ENCODE measurements at regions not wholly inside any gene's neighbourhood (a gene's known extent, or its start where the extent isn't known, plus 50 kb on each side); places are given as distances from the start of the nearest gene placed in this dataset.

GRCh38 chr1:184881941-184882913 lies 92.1 kb downstream of the NIBAN1 start:
- peaks cover 18% of the 10 kb centered on the region for H3K4me1 Mint-ChIP-seq (ENCODE audit: low read depth, unreplicated experiment)
- H2AFZ ChIP-seq (ENCODE audit: low read depth, low read length) = no peak overlapping the region
- H4K20me1 ChIP-seq (ENCODE audit: insufficient read depth, low read length) = no peaks in the 10 kb centered on the region
- peaks cover 26% of the 10 kb centered on the region for H3K4me1 ChIP-seq (ENCODE audit: insufficient read depth, low read length)
- H3K4me3 ChIP-seq (ENCODE audit: insufficient read depth, low read depth, low read length) = no peak overlapping the region
- H3K27ac Mint-ChIP-seq (ENCODE audit: unreplicated experiment) = no peak overlapping the region
- H3K36me3 Mint-ChIP-seq (ENCODE audit: low read depth, unreplicated experiment) = peaks cover 3% of the 10 kb centered on the region
- no peaks in the 10 kb centered on the region for H3K79me2 ChIP-seq (ENCODE audit: insufficient read depth, low read length)
- no peaks in the 10 kb centered on the region for H3K27me3 ChIP-seq (ENCODE audit: insufficient read depth, low read length)
- H3K4me2 ChIP-seq (ENCODE audit: low read length) = peak overlapping the region; percentile 10
- no peak for FAIRE-seq
- no peaks in the 10 kb centered on the region for H3K27me3 Mint-ChIP-seq (ENCODE audit: low read depth, unreplicated experiment)
- H3K9me3 Mint-ChIP-seq (ENCODE audit: unreplicated experiment) = peaks cover 7% of the 10 kb centered on the region
- peak overlapping the region; percentile 28 for H3K27ac ChIP-seq (ENCODE audit: low read depth, low read length)
- DNase-seq (ENCODE audit: low read depth) = peak; percentile 74
- H3K9ac ChIP-seq (ENCODE audit: low read length) = no peak overlapping the region
- no peak overlapping the region for H3K4me3 Mint-ChIP-seq (ENCODE audit: unreplicated experiment)
- TF ChIP-seq EZH2 (IDR thresholded peaks at IDR 0.05; ENCODE audit: insufficient read depth, low read length) = no peak
- TF ChIP-seq CTCF (IDR thresholded peaks at IDR 0.05; ENCODE audit: insufficient read depth, low read depth, low read length) = no peak
- H3K36me3 ChIP-seq (ENCODE audit: insufficient read depth, low read length) = no peaks in the 10 kb centered on the region
- no peaks in the 10 kb centered on the region for H3K9me3 ChIP-seq (ENCODE audit: insufficient read depth, low read depth, low read length)

- H3K27ac ChIP-seq (ENCODE audit: low read depth, low read length) = no peak overlapping the region
- no peaks in the 10 kb centered on the region for H4K20me1 ChIP-seq (ENCODE audit: insufficient read depth, low read length)
- TF ChIP-seq EZH2 (IDR thresholded peaks at IDR 0.05; ENCODE audit: insufficient read depth, low read length) (no peak), CTCF (IDR thresholded peaks at IDR 0.05; ENCODE audit: insufficient read depth, low read depth, low read length) (no peak)
- peaks cover 16% of the 10 kb centered on the region for H3K4me1 Mint-ChIP-seq (ENCODE audit: low read depth, unreplicated experiment)
- no peak overlapping the region for H3K27ac Mint-ChIP-seq (ENCODE audit: unreplicated experiment)
- H3K36me3 ChIP-seq (ENCODE audit: insufficient read depth, low read length) = no peaks in the 10 kb centered on the region
- peaks cover 19% of the 10 kb centered on the region for H3K4me1 ChIP-seq (ENCODE audit: insufficient read depth, low read length)
- no peak overlapping the region for H3K9ac ChIP-seq (ENCODE audit: low read length)
- H3K27me3 ChIP-seq (ENCODE audit: insufficient read depth, low read length) = no peaks in the 10 kb centered on the region
- H3K4me3 ChIP-seq (ENCODE audit: insufficient read depth, low read depth, low read length) = no peak overlapping the region
- H3K27me3 Mint-ChIP-seq (ENCODE audit: low read depth, unreplicated experiment) = no peaks in the 10 kb centered on the region
- H3K9me3 ChIP-seq (ENCODE audit: insufficient read depth, low read depth, low read length) = no peaks in the 10 kb centered on the region
- no peak overlapping the region for H3K4me3 Mint-ChIP-seq (ENCODE audit: unreplicated experiment)
- FAIRE-seq (no peak), DNase-seq (ENCODE audit: low read depth) (no peak)
- no peak overlapping the region for H3K4me2 ChIP-seq (ENCODE audit: low read length)
- no peaks in the 10 kb centered on the region for H3K36me3 Mint-ChIP-seq (ENCODE audit: low read depth, unreplicated experiment)
- H2AFZ ChIP-seq (ENCODE audit: low read depth, low read length) = no peak overlapping the region
- no peaks in the 10 kb centered on the region for H3K79me2 ChIP-seq (ENCODE audit: insufficient read depth, low read length)
- peaks cover 2% of the 10 kb centered on the region for H3K9me3 Mint-ChIP-seq (ENCODE audit: unreplicated experiment)
Observed at GRCh38 chr1:184879876-184880557, 94.3 kb downstream of the NIBAN1 start.

All from astrocyte (in vitro differentiated cells and primary cell).